ENCODE measurements at regions not wholly inside any gene's neighbourhood (a gene's known extent, or its start where the extent isn't known, plus 50 kb on each side); places are given as distances from the start of the nearest gene placed in this dataset.

DNA sequence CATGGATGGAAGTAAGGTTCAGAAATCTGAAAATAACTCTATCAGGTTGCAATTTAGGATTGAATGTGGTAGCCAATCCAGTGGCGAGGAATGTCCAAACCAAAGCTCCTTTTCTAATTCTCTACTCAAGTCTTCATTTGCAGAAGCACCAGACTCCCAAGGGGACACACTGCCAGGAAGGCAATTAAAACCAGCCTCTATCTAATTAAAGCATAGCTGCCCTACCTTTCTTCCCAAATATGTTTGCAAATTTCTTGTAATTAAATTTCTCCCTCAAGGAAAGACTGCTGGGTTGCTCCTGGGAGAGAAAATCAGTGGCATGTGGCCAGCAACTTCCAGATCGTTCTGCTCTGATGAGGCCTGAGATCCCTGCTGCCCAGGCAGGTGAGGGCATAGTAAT lies 153.4 kb upstream of the MCTP2 start:
- TF ChIP-seq, protein P1, sequence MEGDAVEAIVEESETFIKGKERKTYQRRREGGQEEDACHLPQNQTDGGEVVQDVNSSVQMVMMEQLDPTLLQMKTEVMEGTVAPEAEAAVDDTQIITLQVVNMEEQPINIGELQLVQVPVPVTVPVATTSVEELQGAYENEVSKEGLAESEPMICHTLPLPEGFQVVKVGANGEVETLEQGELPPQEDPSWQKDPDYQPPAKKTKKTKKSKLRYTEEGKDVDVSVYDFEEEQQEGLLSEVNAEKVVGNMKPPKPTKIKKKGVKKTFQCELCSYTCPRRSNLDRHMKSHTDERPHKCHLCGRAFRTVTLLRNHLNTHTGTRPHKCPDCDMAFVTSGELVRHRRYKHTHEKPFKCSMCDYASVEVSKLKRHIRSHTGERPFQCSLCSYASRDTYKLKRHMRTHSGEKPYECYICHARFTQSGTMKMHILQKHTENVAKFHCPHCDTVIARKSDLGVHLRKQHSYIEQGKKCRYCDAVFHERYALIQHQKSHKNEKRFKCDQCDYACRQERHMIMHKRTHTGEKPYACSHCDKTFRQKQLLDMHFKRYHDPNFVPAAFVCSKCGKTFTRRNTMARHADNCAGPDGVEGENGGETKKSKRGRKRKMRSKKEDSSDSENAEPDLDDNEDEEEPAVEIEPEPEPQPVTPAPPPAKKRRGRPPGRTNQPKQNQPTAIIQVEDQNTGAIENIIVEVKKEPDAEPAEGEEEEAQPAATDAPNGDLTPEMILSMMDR (IDR thresholded peaks at IDR 0.05), result no peak
- TF ChIP-seq SMC3 (IDR thresholded peaks at IDR 0.05; ENCODE audit: low read depth, low read length), result no peak
- TF ChIP-seq REST (IDR thresholded peaks at IDR 0.05; ENCODE audit: low read depth, low read length), result no peak
- no peak for TF ChIP-seq EZH2phosphoT487 (IDR thresholded peaks at IDR 0.05; ENCODE audit: borderline replicate concordance, low read depth)
- TF ChIP-seq YY1 (IDR thresholded peaks at IDR 0.05; ENCODE audit: low read depth), result no peak
- no peak for TF ChIP-seq SIN3A (IDR thresholded peaks at IDR 0.05; ENCODE audit: borderline replicate concordance, low read depth, low read length)
- no peak for TF ChIP-seq TAF1 (IDR thresholded peaks at IDR 0.05; ENCODE audit: borderline replicate concordance, low read depth, low read length)
- TF ChIP-seq ELF1 (IDR thresholded peaks at IDR 0.05), result no peak
- no peak for TF ChIP-seq FOXJ3 (CRISPR knock-in tag; IDR thresholded peaks at IDR 0.05)
- no peak for TF ChIP-seq EP300 (IDR thresholded peaks at IDR 0.05; ENCODE audit: borderline replicate concordance in 1 of 2, low read depth in 1 of 2, low read length in 1 of 2)

Measured in SK-N-SH (cell line).